Astrocyte (in vitro differentiated cells and primary cell): ENCODE measurements at regions not wholly inside any gene's neighbourhood (a gene's known extent, or its start where the extent isn't known, plus 50 kb on each side); places are given as distances from the start of the nearest gene placed in this dataset.

ENCODE experiments used
- DNase-seq: peaks from one replicate; pipeline ENCODE4 v3.0.0-alpha.2; 2010; ENCODE audit warnings: low read depth
- FAIRE-seq: peaks from 2 replicates; lab custom pipeline; 2011; peaks lifted over from hg19 to GRCh38; lab: Jason Lieb, UNC
- H2AFZ ChIP-seq: 2 replicates; pipeline ENCODE4 v1.6.0; 2012; ENCODE audit warnings: low read depth, low read length, inconsistent platforms
- H3K27ac ChIP-seq: 2 replicates; pipeline ENCODE4 v1.5.1; 2011; ENCODE audit warnings: low read depth, low read length, inconsistent platforms
- H3K27me3 ChIP-seq: 2 replicates; pipeline ENCODE4 v1.6.0; 2011; ENCODE audit warnings: low read length, inconsistent platforms; ENCODE audit not compliant: insufficient read depth
- H3K36me3 ChIP-seq: 2 replicates; pipeline ENCODE4 v1.5.1; 2011; ENCODE audit warnings: low read length, inconsistent platforms; ENCODE audit not compliant: insufficient read depth
- H3K4me1 ChIP-seq: 2 replicates; pipeline ENCODE4 v1.5.1; 2011; ENCODE audit warnings: low read length, inconsistent platforms; ENCODE audit not compliant: insufficient read depth
- H3K4me2 ChIP-seq: 2 replicates; pipeline ENCODE4 v1.6.0; 2012; ENCODE audit warnings: low read length, inconsistent platforms
- H3K4me3 ChIP-seq: 2 replicates; pipeline ENCODE4 v1.5.1; 2011; ENCODE audit warnings: low read depth, mild to moderate bottlenecking, low read length, inconsistent platforms; ENCODE audit not compliant: insufficient read depth
- H3K79me2 ChIP-seq: 2 replicates; pipeline ENCODE4 v1.6.0; 2012; ENCODE audit warnings: mild to moderate bottlenecking, low read length, inconsistent platforms; ENCODE audit not compliant: insufficient read depth
- H3K9ac ChIP-seq: 2 replicates; pipeline ENCODE4 v1.6.0; 2012; ENCODE audit warnings: mild to moderate bottlenecking, low read length, inconsistent platforms
- H3K9me3 ChIP-seq: 2 replicates; pipeline ENCODE4 v1.5.1; 2012; ENCODE audit warnings: low read depth, mild to moderate bottlenecking, low read length, inconsistent platforms; ENCODE audit not compliant: insufficient read depth
- H4K20me1 ChIP-seq: 2 replicates; pipeline ENCODE4 v1.6.0; 2012; ENCODE audit warnings: low read length, inconsistent platforms; ENCODE audit not compliant: insufficient read depth
- H3K27ac Mint-ChIP-seq: one replicate; pipeline ENCODE4 v1.8.0; 2021; ENCODE audit warnings: mild to moderate bottlenecking, mixed read lengths; ENCODE audit not compliant: unreplicated experiment
- H3K27me3 Mint-ChIP-seq: one replicate; pipeline ENCODE4 v1.8.0; 2021; ENCODE audit warnings: low read depth, mixed read lengths; ENCODE audit not compliant: unreplicated experiment
- H3K36me3 Mint-ChIP-seq: one replicate; pipeline ENCODE4 v1.8.0; 2021; ENCODE audit warnings: low read depth, mixed read lengths; ENCODE audit not compliant: unreplicated experiment
- H3K4me1 Mint-ChIP-seq: one replicate; pipeline ENCODE4 v1.8.0; 2021; ENCODE audit warnings: low read depth, mixed read lengths; ENCODE audit not compliant: unreplicated experiment
- H3K4me3 Mint-ChIP-seq: one replicate; pipeline ENCODE4 v1.8.0; 2021; ENCODE audit warnings: mild to moderate bottlenecking, moderate library complexity, mixed read lengths; ENCODE audit not compliant: unreplicated experiment
- H3K9me3 Mint-ChIP-seq: one replicate; pipeline ENCODE4 v1.8.0; 2021; ENCODE audit warnings: mild to moderate bottlenecking, mixed read lengths; ENCODE audit not compliant: unreplicated experiment
- CTCF ChIP-seq: IDR thresholded peaks from 2 replicates; pipeline ENCODE4 v1.5.1; 2011; ENCODE audit warnings: low read depth, mild to moderate bottlenecking, inconsistent platforms, low read length, moderate library complexity; ENCODE audit not compliant: insufficient read depth
- EZH2 ChIP-seq: IDR thresholded peaks from 2 replicates; pipeline ENCODE4 v1.6.1; 2012; ENCODE audit warnings: mild to moderate bottlenecking, low read length, inconsistent platforms; ENCODE audit not compliant: insufficient read depth

DNA sequence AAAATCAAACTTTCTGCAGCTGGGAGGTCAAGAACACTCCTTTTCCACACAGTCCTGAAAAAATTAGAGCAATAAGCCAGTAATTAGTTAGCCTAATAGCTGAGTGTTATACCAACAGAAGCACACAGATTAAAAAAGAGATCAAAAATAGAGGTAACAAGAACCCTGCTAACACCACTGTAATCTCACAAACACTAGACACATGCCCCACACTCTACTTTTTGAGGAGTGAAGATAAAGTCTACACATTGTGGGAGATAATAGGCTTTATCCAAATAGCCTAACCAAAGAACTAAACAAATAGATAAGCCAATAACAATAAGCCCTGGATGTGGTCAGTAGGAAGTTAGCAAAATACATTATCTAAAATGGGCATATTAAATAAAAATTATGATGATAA, 372.7 kb upstream of the ANO5 start:
- no peak for DNase-seq
- Mint-ChIP-seq H3K36me3 (no peaks in the 10 kb centered on the region), H3K4me3 (no peak overlapping the region), H3K4me1 (no peaks in the 10 kb centered on the region), H3K9me3 (no peaks in the 10 kb centered on the region), H3K27ac (no peak overlapping the region), H3K27me3 (no peaks in the 10 kb centered on the region)
- Histone ChIP-seq H3K4me3 (no peak overlapping the region), H3K79me2 (no peaks in the 10 kb centered on the region), H4K20me1 (no peaks in the 10 kb centered on the region), H3K4me2 (no peak overlapping the region), H3K4me1 (no peaks in the 10 kb centered on the region), H3K27me3 (no peaks in the 10 kb centered on the region), H3K9me3 (no peaks in the 10 kb centered on the region), H3K27ac (no peak overlapping the region), H3K9ac (no peak overlapping the region), H3K36me3 (no peaks in the 10 kb centered on the region), H2AFZ (no peak overlapping the region)
- TF ChIP-seq EZH2 (no peak), CTCF (no peak)
- FAIRE-seq, result no peak

- no peaks in the 10 kb centered on the region for H3K27me3 Mint-ChIP-seq
These were observed 367.8 kb upstream of the ANO5 start for GRCh38 chr11:21825127-21825526.

More at GRCh38 chr11:21825127-21825526, 367.8 kb upstream of the ANO5 start:
- FAIRE-seq (no peak), DNase-seq (no peak)
- no peak overlapping the region for H3K4me2 ChIP-seq
- H3K36me3 Mint-ChIP-seq, result no peaks in the 10 kb centered on the region
- H3K4me1 Mint-ChIP-seq, result no peaks in the 10 kb centered on the region
- no peak overlapping the region for H3K9ac ChIP-seq
- TF ChIP-seq EZH2 (no peak), CTCF (no peak)
- H3K27ac Mint-ChIP-seq, result no peak overlapping the region
- H3K79me2 ChIP-seq, result no peaks in the 10 kb centered on the region
- no peaks in the 10 kb centered on the region for H3K9me3 Mint-ChIP-seq
- H3K4me1 ChIP-seq, result no peaks in the 10 kb centered on the region
- H2AFZ ChIP-seq, result no peak overlapping the region
- no peaks in the 10 kb centered on the region for H3K9me3 ChIP-seq
- no peak overlapping the region for H3K4me3 Mint-ChIP-seq
- H3K36me3 ChIP-seq, result no peaks in the 10 kb centered on the region
- H3K4me3 ChIP-seq, result no peak overlapping the region
- H3K27ac ChIP-seq, result no peak overlapping the region
- H4K20me1 ChIP-seq, result no peaks in the 10 kb centered on the region
- H3K27me3 ChIP-seq, result no peaks in the 10 kb centered on the region
